GM18508 (cell line): ENCODE measurements at regions not wholly inside any gene's neighbourhood (a gene's known extent, or its start where the extent isn't known, plus 50 kb on each side); places are given as distances from the start of the nearest gene placed in this dataset.
A peak's percentile ranks its signal among the peaks of the same experiment; 100 is the strongest.

ENCODE experiments used
- ATAC-seq: cut with Tn5 transposase; IDR thresholded peaks from one replicate; pipeline ENCODE4 v1.9.1; 2021; ENCODE audit warnings: moderate number of reproducible peaks; ENCODE audit not compliant: insufficient read depth, unreplicated experiment

GRCh38 chr5:61680247-61680646 is 348.2 kb downstream of the ZSWIM6 start:
- no peak for ATAC-seq

GRCh38 chr5:61683148-61683547 is 351.1 kb downstream of the ZSWIM6 start:
- no peak for ATAC-seq

GRCh38 chr5:61683926-61684325 is 351.9 kb downstream of the ZSWIM6 start:
- ATAC-seq, result no peak

GRCh38 chr5:61686491-61687257 is 354.6 kb downstream of the ZSWIM6 start:
- no peak for ATAC-seq

GRCh38 chr5:61687371-61687770 is 355.3 kb downstream of the ZSWIM6 start:
- no peak for ATAC-seq

- ATAC-seq, result no peak
Measured at GRCh38 chr5:61689153-61689846, 357.2 kb downstream of the ZSWIM6 start.

GRCh38 chr5:61697809-61698558 is 365.9 kb downstream of the ZSWIM6 start:
- no peak for ATAC-seq

- ATAC-seq, result peak; percentile 62
Measured at GRCh38 chr5:61701877-61702602, 370.0 kb downstream of the ZSWIM6 start.

- no peak for ATAC-seq
Measured at GRCh38 chr5:61702784-61703183, 370.7 kb downstream of the ZSWIM6 start.

- ATAC-seq, result no peak
Measured at GRCh38 chr5:61704289-61704688, 372.2 kb downstream of the ZSWIM6 start.

GRCh38 chr5:61706751-61707150 is 374.7 kb downstream of the ZSWIM6 start:
- ATAC-seq, result no peak

- ATAC-seq, result no peak
Measured at GRCh38 chr5:61719124-61719523, 387.1 kb downstream of the ZSWIM6 start.

- no peak for ATAC-seq
Measured at GRCh38 chr5:61720829-61721228, 388.8 kb downstream of the ZSWIM6 start.

- no peak for ATAC-seq
Measured at GRCh38 chr5:61724102-61724501, 392.0 kb downstream of the ZSWIM6 start.

GRCh38 chr5:61728287-61728686 is 396.2 kb downstream of the ZSWIM6 start:
- ATAC-seq, result no peak

GRCh38 chr5:61730866-61731265 is 398.8 kb downstream of the ZSWIM6 start:
- ATAC-seq, result no peak

- ATAC-seq, result no peak
Measured at GRCh38 chr5:61731267-61731945, 399.3 kb downstream of the ZSWIM6 start.

GRCh38 chr5:61731946-61732314 is 399.9 kb downstream of the ZSWIM6 start:
- no peak for ATAC-seq

- no peak for ATAC-seq
Measured at GRCh38 chr5:61732369-61732768, 400.3 kb downstream of the ZSWIM6 start.

GRCh38 chr5:61732796-61733195 is 400.7 kb downstream of the ZSWIM6 start:
- ATAC-seq, result no peak
